ENCODE measurements at regions not wholly inside any gene's neighbourhood (a gene's known extent, or its start where the extent isn't known, plus 50 kb on each side); places are given as distances from the start of the nearest gene placed in this dataset.
"Not testable (repeated sequence)": the region's sequence is repeated elsewhere in the genome, so short reads cannot be mapped to it uniquely, and the experiment has no call there.

DNA sequence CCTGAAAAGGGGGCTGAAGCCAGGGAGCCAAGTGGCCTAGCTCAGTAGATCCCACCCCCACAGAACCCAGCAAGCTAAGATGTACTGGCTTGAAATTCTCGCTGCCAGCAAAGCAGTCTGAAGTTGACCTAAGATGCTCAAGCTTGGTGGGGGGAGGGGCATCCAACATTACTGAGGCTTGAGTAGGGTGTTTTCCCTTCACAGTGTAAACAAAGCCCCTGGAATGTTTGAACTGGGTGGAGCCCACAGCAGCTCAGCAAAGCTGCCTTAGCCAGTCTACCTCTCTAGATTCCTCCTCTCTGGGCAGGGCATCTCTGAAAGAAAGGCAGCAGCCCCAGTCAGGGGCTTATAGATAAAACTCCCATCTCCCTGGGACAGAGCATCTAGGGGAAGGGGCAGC, 187.4 kb upstream of the AGTR2 start:
- TF ChIP-seq, protein P1, sequence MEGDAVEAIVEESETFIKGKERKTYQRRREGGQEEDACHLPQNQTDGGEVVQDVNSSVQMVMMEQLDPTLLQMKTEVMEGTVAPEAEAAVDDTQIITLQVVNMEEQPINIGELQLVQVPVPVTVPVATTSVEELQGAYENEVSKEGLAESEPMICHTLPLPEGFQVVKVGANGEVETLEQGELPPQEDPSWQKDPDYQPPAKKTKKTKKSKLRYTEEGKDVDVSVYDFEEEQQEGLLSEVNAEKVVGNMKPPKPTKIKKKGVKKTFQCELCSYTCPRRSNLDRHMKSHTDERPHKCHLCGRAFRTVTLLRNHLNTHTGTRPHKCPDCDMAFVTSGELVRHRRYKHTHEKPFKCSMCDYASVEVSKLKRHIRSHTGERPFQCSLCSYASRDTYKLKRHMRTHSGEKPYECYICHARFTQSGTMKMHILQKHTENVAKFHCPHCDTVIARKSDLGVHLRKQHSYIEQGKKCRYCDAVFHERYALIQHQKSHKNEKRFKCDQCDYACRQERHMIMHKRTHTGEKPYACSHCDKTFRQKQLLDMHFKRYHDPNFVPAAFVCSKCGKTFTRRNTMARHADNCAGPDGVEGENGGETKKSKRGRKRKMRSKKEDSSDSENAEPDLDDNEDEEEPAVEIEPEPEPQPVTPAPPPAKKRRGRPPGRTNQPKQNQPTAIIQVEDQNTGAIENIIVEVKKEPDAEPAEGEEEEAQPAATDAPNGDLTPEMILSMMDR (IDR thresholded peaks at IDR 0.05): not testable (repeated sequence)
- TF ChIP-seq EP300, POLR2A, POLR2AphosphoS5 (IDR thresholded peaks at IDR 0.05): not testable (repeated sequence)

Measured in sigmoid colon (tissue), 4 donors.